Transverse colon (tissue), 3 donors: ENCODE measurements at regions not wholly inside any gene's neighbourhood (a gene's known extent, or its start where the extent isn't known, plus 50 kb on each side); places are given as distances from the start of the nearest gene placed in this dataset.

Experiments used
- EP300 ChIP-seq: sonication (generic); formaldehyde crosslinking; IDR thresholded peaks from one replicate; pipeline ENCODE4 v1.6.1; 2017; ENCODE audit warnings: antibody characterized with exemption, low read depth
- POLR2A ChIP-seq: fragments of 450-650 bp; IDR thresholded peaks from one replicate; pipeline ENCODE4 v1.6.1; 2016; ENCODE audit warnings: antibody characterized with exemption, mild to moderate bottlenecking, moderate library complexity
- TF ChIP-seq, protein P1 (sequence below), 5 experiments: fragments of 200-600 bp in 3 of 5; fragments of 450-650 bp in 2 of 5; sonication (generic) in 3 of 5; IDR thresholded peaks; 1 replicate in 2 of 5; 2 replicates in 3 of 5; pipeline ENCODE4 v1.5.1; 2016 to 2017; ENCODE audit warnings: antibody characterized with exemption in 5 of 5, inconsistent platforms in 3 of 5, mild to moderate bottlenecking in 2 of 5, moderate library complexity in 1 of 5

DNA sequence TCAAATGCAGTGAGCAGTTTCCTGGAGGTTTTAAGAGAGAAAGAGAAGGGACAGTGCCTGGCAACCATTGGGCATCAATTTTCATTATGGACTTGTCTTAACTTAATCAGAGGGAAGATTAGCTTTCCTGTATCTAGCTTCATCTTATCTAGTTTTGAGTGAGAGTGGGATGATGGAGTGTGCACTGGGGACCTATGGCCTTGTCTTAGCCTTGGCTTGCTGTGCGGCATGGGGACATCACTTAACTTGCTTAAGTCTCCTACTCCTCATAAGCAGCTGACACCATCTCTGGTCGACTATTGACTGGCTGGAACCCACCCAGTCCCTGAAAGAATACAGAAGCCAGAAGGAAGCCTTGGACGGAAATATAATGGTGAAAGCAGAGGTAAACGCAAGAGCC lies 344.0 kb downstream of the SOX11 start:
- TF ChIP-seq, protein P1, sequence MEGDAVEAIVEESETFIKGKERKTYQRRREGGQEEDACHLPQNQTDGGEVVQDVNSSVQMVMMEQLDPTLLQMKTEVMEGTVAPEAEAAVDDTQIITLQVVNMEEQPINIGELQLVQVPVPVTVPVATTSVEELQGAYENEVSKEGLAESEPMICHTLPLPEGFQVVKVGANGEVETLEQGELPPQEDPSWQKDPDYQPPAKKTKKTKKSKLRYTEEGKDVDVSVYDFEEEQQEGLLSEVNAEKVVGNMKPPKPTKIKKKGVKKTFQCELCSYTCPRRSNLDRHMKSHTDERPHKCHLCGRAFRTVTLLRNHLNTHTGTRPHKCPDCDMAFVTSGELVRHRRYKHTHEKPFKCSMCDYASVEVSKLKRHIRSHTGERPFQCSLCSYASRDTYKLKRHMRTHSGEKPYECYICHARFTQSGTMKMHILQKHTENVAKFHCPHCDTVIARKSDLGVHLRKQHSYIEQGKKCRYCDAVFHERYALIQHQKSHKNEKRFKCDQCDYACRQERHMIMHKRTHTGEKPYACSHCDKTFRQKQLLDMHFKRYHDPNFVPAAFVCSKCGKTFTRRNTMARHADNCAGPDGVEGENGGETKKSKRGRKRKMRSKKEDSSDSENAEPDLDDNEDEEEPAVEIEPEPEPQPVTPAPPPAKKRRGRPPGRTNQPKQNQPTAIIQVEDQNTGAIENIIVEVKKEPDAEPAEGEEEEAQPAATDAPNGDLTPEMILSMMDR (IDR thresholded peaks at IDR 0.05) = no peak
- no peak for TF ChIP-seq POLR2A
- TF ChIP-seq EP300 = no peak
